ENCODE measurements at regions not wholly inside any gene's neighbourhood (a gene's known extent, or its start where the extent isn't known, plus 50 kb on each side); places are given as distances from the start of the nearest gene placed in this dataset.

- no peak for DNase-seq
These were observed 363.5 kb downstream of the CBLN2 start for GRCh38 chr18:72180689-72181088.

- DNase-seq = no peak
These were observed 369.0 kb downstream of the CBLN2 start for GRCh38 chr18:72174972-72175649.

GRCh38 chr18:72171596-72171995 lies 372.5 kb downstream of the CBLN2 start:
- no peak for DNase-seq

- DNase-seq = no peak
These were observed 382.5 kb downstream of the CBLN2 start for GRCh38 chr18:72161691-72162090.

GRCh38 chr18:72160510-72161445 lies 383.4 kb downstream of the CBLN2 start:
- DNase-seq = no peak

- no peak for DNase-seq
These were observed 388.8 kb downstream of the CBLN2 start for GRCh38 chr18:72155327-72155726.

- DNase-seq = no peak
These were observed 389.2 kb downstream of the CBLN2 start for GRCh38 chr18:72154926-72155325.

- DNase-seq = no peak
These were observed 391.2 kb downstream of the CBLN2 start for GRCh38 chr18:72152935-72153334.

- DNase-seq = no peak
These were observed 396.3 kb downstream of the CBLN2 start for GRCh38 chr18:72147830-72148229.

GRCh38 chr18:72140007-72140406 lies 404.1 kb downstream of the CBLN2 start:
- DNase-seq = no peak

- no peak for DNase-seq
These were observed 415.5 kb downstream of the CBLN2 start for GRCh38 chr18:72128649-72129048.

GRCh38 chr18:72122103-72122502 lies 422.0 kb downstream of the CBLN2 start:
- DNase-seq = no peak

- DNase-seq = no peak
These were observed 425.1 kb downstream of the CBLN2 start for GRCh38 chr18:72119082-72119481.

- DNase-seq = no peak
These were observed 429.1 kb downstream of the CBLN2 start for GRCh38 chr18:72114801-72115594.

- no peak for DNase-seq
These were observed 436.3 kb downstream of the CBLN2 start for GRCh38 chr18:72107647-72108383.

- DNase-seq = no peak
These were observed 439.3 kb downstream of the CBLN2 start for GRCh38 chr18:72104851-72105250.

GRCh38 chr18:72102412-72102811 lies 441.7 kb downstream of the CBLN2 start:
- DNase-seq = no peak

GRCh38 chr18:72100465-72101004 lies 443.6 kb downstream of the CBLN2 start:
- DNase-seq = no peak

- no peak for DNase-seq
These were observed 452.8 kb downstream of the CBLN2 start for GRCh38 chr18:72091369-72091768.

GRCh38 chr18:72089432-72089831 lies 454.7 kb downstream of the CBLN2 start:
- no peak for DNase-seq

- DNase-seq = no peak
These were observed 457.7 kb downstream of the CBLN2 start for GRCh38 chr18:72086421-72086820.

GRCh38 chr18:72075040-72075439 lies 469.1 kb downstream of the CBLN2 start:
- no peak for DNase-seq

Data from activated CD4-positive, alpha-beta T cell treated with anti-CD3 and anti-CD28 coated beads for 4 hours (primary cell).